HCT116 (cell line): ENCODE measurements at regions not wholly inside any gene's neighbourhood (a gene's known extent, or its start where the extent isn't known, plus 50 kb on each side); places are given as distances from the start of the nearest gene placed in this dataset.

Experiments
- ATAC-seq: fragments of 200-7000 bp; cut with Tn5 transposase; 2 replicates; pipeline ENCODE4 v1.9.1; 2020; ENCODE audit warnings: mild to moderate bottlenecking, moderate library complexity
- BruUV-seq: library from RNA; stranded (reverse); fragments of 400-500 nt; replicated peaks from 2 replicates; lab custom pipeline; 2021; lab: Mats Ljungman, UMichigan
- CTCF ChIA-PET: fragments of 300-600 bp; sonication (Branson Sonifier 250); formaldehyde crosslinking; loops from one replicate; lab custom pipeline; 2021; ENCODE audit warnings: antibody characterized with exemption; lab: Charles Lee
- POLR2A ChIA-PET: fragments of 300-600, 350-600 bp; sonication (Branson Sonifier 250); formaldehyde crosslinking; loops from one replicate; lab custom pipeline; 2021; ENCODE audit warnings: antibody characterized with exemption; lab: Charles Lee
- RAD21 ChIA-PET, 2 experiments: fragments of 300-600 bp; sonication (Branson Sonifier 250); formaldehyde crosslinking; loops; one replicate each; lab custom pipeline; 2023; ENCODE audit warnings: low total read pairs in 2 of 2; ENCODE audit not compliant: uncharacterized antibody in 2 of 2, unreplicated experiment in 2 of 2, low non-redundant PET in 1 of 2; lab: Charles Lee
- DNase-seq: peaks from one replicate; pipeline ENCODE4 v3.0.0-alpha.2; 2010; ENCODE audit warnings: low read depth, low spot score
- H2AFZ ChIP-seq: fragments of 200-600 bp; shearing (Covaris generic), sonication (generic); 2 replicates; pipeline ENCODE4 v1.6.1; 2017; ENCODE audit warnings: low read depth, mixed run types, mixed read lengths, antibody characterized with exemption, low read length; ENCODE audit not compliant: poor library complexity, severe bottlenecking
- H3K27ac ChIP-seq: 2 replicates; pipeline ENCODE4 v1.5.1; 2012; ENCODE audit warnings: low read depth, low read length
- H3K27me3 ChIP-seq: fragments of 200-600 bp; sonication (generic); 2 replicates; pipeline ENCODE4 v1.6.1; 2016; ENCODE audit warnings: mixed run types, low read length, mixed read lengths; ENCODE audit not compliant: insufficient read depth
- H3K36me3 ChIP-seq, 2 experiments: fragments of 200-500 bp in 1 of 2; fragments of 200-600 bp in 1 of 2; sonication (Bioruptor generic) in 1 of 2; sonication (generic) in 1 of 2; 2 replicates each; pipeline versions ENCODE4 v1.5.1 to v1.6.1; 2014 to 2016; ENCODE audit warnings: low read length in 2 of 2, inconsistent platforms in 1 of 2, mixed read lengths in 1 of 2, mixed run types in 1 of 2; ENCODE audit not compliant: insufficient read depth in 2 of 2, control insufficient read depth in 1 of 2
- H3K4me1 ChIP-seq, 2 experiments: fragments of 200-600 bp in 1 of 2; sonication (generic) in 1 of 2; 2 replicates each; pipeline versions ENCODE4 v1.5.1 to v1.6.1; 2012 to 2017; ENCODE audit warnings: low read length in 2 of 2, inconsistent platforms in 1 of 2, mild to moderate bottlenecking in 1 of 2, mixed read lengths in 1 of 2, mixed run types in 1 of 2, moderate library complexity in 1 of 2; ENCODE audit not compliant: insufficient read depth in 2 of 2, control insufficient read depth in 1 of 2
- H3K4me2 ChIP-seq: fragments of 200-600 bp; sonication (generic); 2 replicates; pipeline ENCODE4 v1.6.1; 2017; ENCODE audit warnings: mixed run types, low read length, mixed read lengths
- H3K4me3 ChIP-seq, 2 experiments: fragments of 200-600 bp in 1 of 2; sonication (generic) in 1 of 2; replicated peaks in 1 of 2; 2 replicates each; pipeline ENCODE4 v1.5.1; 2011 to 2016; ENCODE audit warnings: low read length in 2 of 2, control low read depth in 1 of 2, low read depth in 1 of 2, mild to moderate bottlenecking in 1 of 2, mixed read lengths in 1 of 2, mixed run types in 1 of 2
- H3K79me2 ChIP-seq: fragments of 200-600 bp; sonication (generic); 2 replicates; pipeline ENCODE4 v1.6.1; 2017; ENCODE audit warnings: mild to moderate bottlenecking, mixed run types, low read length, moderate library complexity, mixed read lengths; ENCODE audit not compliant: insufficient read depth
- H3K9ac ChIP-seq: fragments of 200-600 bp; sonication (generic); 2 replicates; pipeline ENCODE4 v1.6.1; 2016; ENCODE audit warnings: low read length, mixed read lengths
- H3K9me2 ChIP-seq: fragments of 200-600 bp; sonication (generic), shearing (Covaris generic); 2 replicates; pipeline ENCODE4 v1.6.1; 2017; ENCODE audit warnings: mixed run types, mild to moderate bottlenecking, moderate library complexity; ENCODE audit not compliant: insufficient read depth
- H3K9me3 ChIP-seq, 2 experiments: fragments of 200-500 bp in 1 of 2; fragments of 200-600 bp in 1 of 2; sonication (Bioruptor generic) in 1 of 2; sonication (generic) in 1 of 2; 2 replicates each; pipeline ENCODE4 v1.6.1; 2014 to 2017; ENCODE audit warnings: low read length in 2 of 2, mixed read lengths in 2 of 2, inconsistent platforms in 1 of 2, low read depth in 1 of 2, mild to moderate bottlenecking in 1 of 2, mixed run types in 1 of 2, moderate library complexity in 1 of 2; ENCODE audit not compliant: control insufficient read depth in 1 of 2, insufficient read depth in 1 of 2
- H4K20me1 ChIP-seq: fragments of 200-600 bp; sonication (generic), shearing (Covaris generic); 2 replicates; pipeline ENCODE4 v1.6.1; 2017; ENCODE audit warnings: mixed run types, mild to moderate bottlenecking, moderate library complexity; ENCODE audit not compliant: insufficient read depth
- CBX3 ChIP-seq: IDR thresholded peaks from 2 replicates; pipeline ENCODE4 v1.6.1; 2012; ENCODE audit warnings: low read depth
- ELF1 ChIP-seq: IDR thresholded peaks from 2 replicates; pipeline ENCODE4 v1.6.1; 2012; ENCODE audit warnings: low read depth, borderline replicate concordance
- EZH2 ChIP-seq: fragments of 200-600 bp; sonication (generic); IDR thresholded peaks from 2 replicates; pipeline ENCODE4 v1.6.1; 2017; ENCODE audit warnings: antibody characterized with exemption, mixed run types
- JUND ChIP-seq: IDR thresholded peaks from 2 replicates; pipeline ENCODE4 v1.6.1; 2012
- POLR2AphosphoS5 ChIP-seq: IDR thresholded peaks from 2 replicates; pipeline ENCODE4 v1.6.1; 2011; ENCODE audit warnings: mild to moderate bottlenecking, low read depth, low read length, moderate library complexity
- RAD21 ChIP-seq: IDR thresholded peaks from 2 replicates; pipeline ENCODE4 v1.6.1; 2012; ENCODE audit warnings: low read depth, mild to moderate bottlenecking
- SIN3A ChIP-seq: IDR thresholded peaks from 2 replicates; pipeline ENCODE4 v1.6.1; 2012; ENCODE audit warnings: low read depth
- YY1 ChIP-seq: IDR thresholded peaks from 2 replicates; pipeline ENCODE4 v1.6.1; 2011; ENCODE audit warnings: low read length, low read depth, moderate library complexity, mild to moderate bottlenecking; ENCODE audit not compliant: insufficient replicate concordance; ENCODE audit errors: extremely low read depth
- ZBTB33 ChIP-seq: IDR thresholded peaks from 2 replicates; pipeline ENCODE4 v1.6.1; 2011; ENCODE audit warnings: mild to moderate bottlenecking, low read length, moderate library complexity; ENCODE audit not compliant: insufficient replicate concordance; ENCODE audit errors: extremely low read depth
- ZFX ChIP-seq: fragments of 450-650 bp; IDR thresholded peaks from 2 replicates; pipeline ENCODE4 v1.6.1; 2017
- intact Hi-C: fragments of 100-400 bp; cut with micrococcal nuclease; formaldehyde crosslinking; loops from 2 replicates; pipeline ENCODE4 v1.10.0; 2022

- no peaks in the 10 kb centered on the region for H3K4me1 ChIP-seq
- POLR2A ChIA-PET, result no interaction called here
Observed at GRCh38 chr9:80208696-80209095, 636.9 kb downstream of the TLE4 start.

GRCh38 chr9:80204054-80204453 is 632.3 kb downstream of the TLE4 start:
- RAD21 ChIA-PET, result no interaction called here
- DNase-seq, result no peak
- CTCF ChIA-PET, result no interaction called here
- Histone ChIP-seq H2AFZ (no peak overlapping the region), H3K9me3 (peaks cover 4 to 9% of the 10 kb centered on the region in 2 experiments; a peak in 3 of 4 replicates), H3K79me2 (no peaks in the 10 kb centered on the region), H3K9me2 (no peaks in the 10 kb centered on the region), H3K27me3 (no peaks in the 10 kb centered on the region)
- ATAC-seq, result no peak
- POLR2A ChIA-PET, result no interaction called here
- no peak for TF ChIP-seq EZH2
- TF ChIP-seq POLR2AphosphoS5, result no peak
- no peak for TF ChIP-seq JUND
- TF ChIP-seq, all 23 proteins: peak for 0
- Histone ChIP-seq H3K4me1 (no peaks in the 10 kb centered on the region), H3K9ac (no peak overlapping the region), H3K4me2 (no peak overlapping the region), H3K27ac (no peak overlapping the region), H3K4me3 (no peak overlapping the region), H3K36me3 (no peaks in the 10 kb centered on the region), H4K20me1 (no peaks in the 10 kb centered on the region)
- intact Hi-C loops, result no loop called here
- BruUV-seq, result no TSS peak

More at GRCh38 chr9:80208696-80209095, 636.9 kb downstream of the TLE4 start:
- no peaks in the 10 kb centered on the region for H4K20me1 ChIP-seq
- H3K9me2 ChIP-seq, result no peaks in the 10 kb centered on the region
- H2AFZ ChIP-seq, result no peak overlapping the region
- H3K79me2 ChIP-seq, result no peaks in the 10 kb centered on the region
- DNase-seq (no peak), ATAC-seq (no peak)
- ChIA-PET RAD21 (no interaction called here), CTCF (no interaction called here)
- no TSS peak for BruUV-seq
- no peaks in the 10 kb centered on the region for H3K36me3 ChIP-seq
- H3K4me3 ChIP-seq, result no peak overlapping the region
- no peak overlapping the region for H3K9ac ChIP-seq
- H3K27ac ChIP-seq, result no peak overlapping the region
- peaks cover 4 to 10% of the 10 kb centered on the region in 2 experiments; a peak in 3 of 4 replicates for H3K9me3 ChIP-seq
- H3K4me2 ChIP-seq, result no peak overlapping the region
- no peaks in the 10 kb centered on the region for H3K27me3 ChIP-seq
- intact Hi-C loops, result no loop called here
- no peak for TF ChIP-seq CBX3
- TF ChIP-seq ELF1, result no peak
- TF ChIP-seq EZH2, result no peak
- TF ChIP-seq JUND, result no peak
- TF ChIP-seq YY1, result no peak
- TF ChIP-seq ZFX, result no peak
- TF ChIP-seq ZBTB33, result no peak
- TF ChIP-seq RAD21, result no peak
- TF ChIP-seq SIN3A, result no peak
